Kidney (tissue), 13 donors: ENCODE measurements at regions not wholly inside any gene's neighbourhood (a gene's known extent, or its start where the extent isn't known, plus 50 kb on each side); places are given as distances from the start of the nearest gene placed in this dataset.
A peak's percentile ranks its signal among the peaks of the same experiment; 100 is the strongest.

Source experiments
- DNase-seq, 5 donors: peaks; one replicate each; pipeline ENCODE4 v3.0.0-alpha.2; 2013 to 2020
- FAIRE-seq: peaks from 2 replicates; lab custom pipeline; 2012; peaks lifted over from hg19 to GRCh38; lab: Jason Lieb, UNC
- H3K27ac ChIP-seq, 2 donors: one replicate each; pipeline ENCODE4 v1.7.0; 2013; ENCODE audit warnings: low read depth in 2 of 2, low read length in 2 of 2, inconsistent platforms in 1 of 2
- H3K27me3 ChIP-seq: one replicate; pipeline ENCODE4 v1.7.1; 2013; ENCODE audit warnings: low read length, inconsistent platforms; ENCODE audit not compliant: control insufficient read depth, insufficient read depth
- H3K36me3 ChIP-seq, 3 donors: one replicate each; pipeline versions ENCODE4 v1.7.0 to v1.7.1; 2013; ENCODE audit warnings: low read length in 3 of 3, control low read depth in 1 of 3, inconsistent platforms in 1 of 3; ENCODE audit not compliant: insufficient read depth in 3 of 3, control insufficient read depth in 2 of 3
- H3K4me1 ChIP-seq, 3 donors: one replicate each; pipeline versions ENCODE4 v1.7.0 to v1.7.1; 2013; ENCODE audit warnings: low read length in 3 of 3, inconsistent platforms in 1 of 3, low read depth in 1 of 3; ENCODE audit not compliant: control insufficient read depth in 2 of 3, insufficient read depth in 2 of 3
- H3K4me3 ChIP-seq, 3 donors: one replicate each; pipeline versions ENCODE4 v1.7.0 to v1.8.1; 2013; ENCODE audit warnings: low read length in 3 of 3, control low read depth in 1 of 3, inconsistent platforms in 1 of 3
- H3K9ac ChIP-seq, 3 donors: one replicate each; pipeline versions ENCODE4 v1.7.0 to v1.7.1; 2013; ENCODE audit warnings: low read length in 3 of 3, control low read depth in 1 of 3, inconsistent platforms in 1 of 3
- H3K9me3 ChIP-seq, 3 donors: one replicate each; pipeline versions ENCODE4 v1.7.0 to v1.7.1; 2013; ENCODE audit warnings: low read length in 3 of 3, control low read depth in 1 of 3, inconsistent platforms in 1 of 3; ENCODE audit not compliant: control insufficient read depth in 2 of 3, insufficient read depth in 1 of 3
- CTCF ChIP-seq: IDR thresholded peaks from 3 replicates; pipeline ENCODE4 v1.5.1; 2012; ENCODE audit warnings: mild to moderate bottlenecking, moderate library complexity, borderline replicate concordance; ENCODE audit not compliant: insufficient read depth; ENCODE audit errors: extremely low read depth
- intact Hi-C: fragments of 100-400 bp; cut with DNase I; formaldehyde crosslinking; loops from one replicate; pipeline ENCODE4 v1.11.1; 2022
- donor health status: control.
- donor health status: control.
- donor health status: control.
- donor health status: control.
- donor health status: control.
- donor health status: DM: yes; HTN: yes; CAD: no.
- donor health status: Normal renal cell carcinoma (clear cell type).

GRCh38 chr1:78814176-78814575 lies 164.5 kb downstream of the IFI44 start:
- H3K27me3 ChIP-seq: no peaks in the 10 kb centered on the region
- no peaks in the 10 kb centered on the region for H3K4me1 ChIP-seq
- no peak overlapping the region for H3K27ac ChIP-seq
- no peak for FAIRE-seq
- H3K9ac ChIP-seq: no peak overlapping the region
- intact Hi-C loops: no loop called here
- H3K4me3 ChIP-seq: no peak overlapping the region
- no peak for TF ChIP-seq CTCF
- no peak for DNase-seq
- no peaks in the 10 kb centered on the region for H3K36me3 ChIP-seq
- H3K9me3 ChIP-seq: no peaks in the 10 kb centered on the region

DNA sequence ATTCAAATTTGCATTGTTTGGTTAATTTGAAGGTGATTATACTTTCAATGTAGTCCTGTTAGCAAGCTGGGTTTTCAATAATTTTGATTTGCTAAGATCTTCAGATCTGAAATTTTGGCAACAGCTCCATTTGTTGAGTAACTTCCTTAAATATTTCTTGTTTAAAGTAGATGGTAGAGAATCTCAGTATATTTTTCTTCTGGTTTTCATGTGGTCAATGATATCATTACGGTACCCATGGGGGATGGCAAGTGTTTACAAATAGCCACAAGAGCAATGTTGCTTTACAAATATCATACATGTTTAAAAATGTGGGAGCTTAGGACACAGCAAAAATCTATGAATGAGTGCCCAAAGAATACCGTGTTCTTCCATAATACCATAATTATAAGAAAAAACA lies 175.9 kb downstream of the IFI44 start:
- H3K27me3 ChIP-seq: no peaks in the 10 kb centered on the region
- H3K9ac ChIP-seq: no peak overlapping the region
- no peak for TF ChIP-seq CTCF
- H3K27ac ChIP-seq: no peak overlapping the region
- no peaks in the 10 kb centered on the region for H3K36me3 ChIP-seq
- no peak for DNase-seq
- intact Hi-C loops: no loop called here
- no peak for FAIRE-seq
- H3K4me3 ChIP-seq: no peak overlapping the region
- H3K9me3 ChIP-seq: no peaks in the 10 kb centered on the region
- no peaks in the 10 kb centered on the region for H3K4me1 ChIP-seq

GRCh38 chr1:78829644-78830043 lies 176.9 kb downstream of the ADGRL4 start:
- Histone ChIP-seq H3K27ac (no peak overlapping the region), H3K4me3 (no peak overlapping the region), H3K4me1 (no peaks in the 10 kb centered on the region), H3K36me3 (no peaks in the 10 kb centered on the region), H3K27me3 (no peaks in the 10 kb centered on the region), H3K9ac (no peak overlapping the region), H3K9me3 (no peaks in the 10 kb centered on the region)
- intact Hi-C loops: no loop called here
- DNase-seq (no peak), FAIRE-seq (no peak)
- no peak for TF ChIP-seq CTCF

- Histone ChIP-seq H3K4me3 (no peak overlapping the region), H3K9ac (no peak overlapping the region), H3K27ac (no peak overlapping the region), H3K9me3 (no peaks in the 10 kb centered on the region), H3K27me3 (no peaks in the 10 kb centered on the region), H3K36me3 (no peaks in the 10 kb centered on the region), H3K4me1 (no peaks in the 10 kb centered on the region)
- FAIRE-seq: no peak
- DNase-seq: peak in 2 of 5 donors; percentile 21 to 32
- intact Hi-C loops: no loop called here
- TF ChIP-seq CTCF: no peak
Measured at GRCh38 chr1:78830321-78830720, 176.2 kb downstream of the ADGRL4 start.
